ENCODE measurements at regions not wholly inside any gene's neighbourhood (a gene's known extent, or its start where the extent isn't known, plus 50 kb on each side); places are given as distances from the start of the nearest gene placed in this dataset.

DNA sequence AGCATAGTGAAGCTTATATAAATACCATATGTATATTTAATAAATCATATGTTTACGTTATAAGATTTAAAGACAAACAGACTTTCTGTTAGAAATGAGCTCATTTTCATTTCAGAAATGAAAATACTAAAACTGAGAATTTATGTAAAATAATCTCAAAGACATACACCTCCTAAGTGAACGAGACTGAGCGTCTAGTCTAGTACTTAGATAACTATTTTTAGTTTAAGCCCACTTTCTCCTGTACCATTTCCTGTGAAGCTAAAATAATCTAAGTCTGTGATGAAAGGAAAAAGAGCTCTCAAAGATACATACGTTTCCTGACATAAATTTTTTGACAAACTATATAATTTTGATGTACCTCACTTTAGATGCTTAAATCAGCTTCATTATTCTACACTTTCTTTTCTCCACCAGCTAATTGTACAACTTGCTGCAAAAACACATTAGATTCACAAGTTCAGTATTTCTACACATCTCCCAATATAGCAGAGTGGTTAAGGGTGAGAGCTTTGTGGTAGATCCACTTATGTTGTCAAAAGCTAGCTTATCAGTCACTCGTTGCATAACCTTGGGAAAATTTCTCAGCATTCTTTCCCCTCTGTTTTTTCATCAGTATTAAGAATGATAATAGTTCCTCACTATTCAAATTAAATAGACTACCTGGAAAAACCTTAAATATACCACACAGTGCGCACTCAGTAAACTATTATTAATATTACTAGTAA, 703.0 kb downstream of the PLOD2 start:
- TF ChIP-seq, protein P1, sequence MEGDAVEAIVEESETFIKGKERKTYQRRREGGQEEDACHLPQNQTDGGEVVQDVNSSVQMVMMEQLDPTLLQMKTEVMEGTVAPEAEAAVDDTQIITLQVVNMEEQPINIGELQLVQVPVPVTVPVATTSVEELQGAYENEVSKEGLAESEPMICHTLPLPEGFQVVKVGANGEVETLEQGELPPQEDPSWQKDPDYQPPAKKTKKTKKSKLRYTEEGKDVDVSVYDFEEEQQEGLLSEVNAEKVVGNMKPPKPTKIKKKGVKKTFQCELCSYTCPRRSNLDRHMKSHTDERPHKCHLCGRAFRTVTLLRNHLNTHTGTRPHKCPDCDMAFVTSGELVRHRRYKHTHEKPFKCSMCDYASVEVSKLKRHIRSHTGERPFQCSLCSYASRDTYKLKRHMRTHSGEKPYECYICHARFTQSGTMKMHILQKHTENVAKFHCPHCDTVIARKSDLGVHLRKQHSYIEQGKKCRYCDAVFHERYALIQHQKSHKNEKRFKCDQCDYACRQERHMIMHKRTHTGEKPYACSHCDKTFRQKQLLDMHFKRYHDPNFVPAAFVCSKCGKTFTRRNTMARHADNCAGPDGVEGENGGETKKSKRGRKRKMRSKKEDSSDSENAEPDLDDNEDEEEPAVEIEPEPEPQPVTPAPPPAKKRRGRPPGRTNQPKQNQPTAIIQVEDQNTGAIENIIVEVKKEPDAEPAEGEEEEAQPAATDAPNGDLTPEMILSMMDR (conservative IDR thresholded peaks at IDR 0.05 in 1 of 2, IDR thresholded peaks at IDR 0.05 in 1 of 2; ENCODE audit: extremely low read depth in 1 of 2, insufficient read depth in 1 of 2, low read depth in 1 of 2, low read length in 2 of 2): no peak
- TF ChIP-seq EZH2 (IDR thresholded peaks at IDR 0.05; ENCODE audit: borderline replicate concordance, low read length): no peak
